Colonic mucosa (tissue), 4 donors: ENCODE measurements at regions not wholly inside any gene's neighbourhood (a gene's known extent, or its start where the extent isn't known, plus 50 kb on each side); places are given as distances from the start of the nearest gene placed in this dataset.

Source experiments
- DNase-seq: peaks from one replicate; pipeline ENCODE4 v3.0.0-alpha.2; 2020
- H3K27ac ChIP-seq: fragments of 200-600 bp; one replicate; pipeline ENCODE4 v1.8.0; 2021
- H3K27me3 ChIP-seq: fragments of 200-600 bp; one replicate; pipeline ENCODE4 v1.8.0; 2021
- H3K36me3 ChIP-seq: fragments of 200-600 bp; one replicate; pipeline ENCODE4 v1.8.0; 2021
- H3K4me1 ChIP-seq: fragments of 200-600 bp; one replicate; pipeline ENCODE4 v1.8.0; 2021; ENCODE audit warnings: mild to moderate bottlenecking
- H3K4me3 ChIP-seq: fragments of 200-600 bp; one replicate; pipeline ENCODE4 v1.8.0; 2021
- H3K9ac ChIP-seq, 2 donors: one replicate each; pipeline ENCODE4 v1.7.0; 2013; ENCODE audit warnings: control low read depth in 2 of 2, low read depth in 2 of 2, low read length in 2 of 2
- H3K9me3 ChIP-seq: fragments of 200-600 bp; one replicate; pipeline ENCODE4 v1.8.0; 2021
- CTCF ChIP-seq: fragments of 200-600 bp; IDR thresholded peaks from one replicate; pipeline ENCODE4 v1.8.0; 2022; ENCODE audit warnings: antibody characterized with exemption, mild to moderate bottlenecking
- intact Hi-C: fragments of 100-400 bp; cut with DNase I; formaldehyde crosslinking; loops from one replicate; pipeline ENCODE4 v1.14.1; 2022
- donor health status: healthy.
- donor health status: DM: no; HTN: no; CAD: no.
- donor health status: DM: no; HTN: no; CAD: no.

GRCh38 chr21:28640326-28640725 is 352.4 kb downstream of the LTN1 start:
- no peak overlapping the region for H3K4me3 ChIP-seq
- DNase-seq, result no peak
- H3K27me3 ChIP-seq, result no peaks in the 10 kb centered on the region
- H3K4me1 ChIP-seq, result no peaks in the 10 kb centered on the region
- no peaks in the 10 kb centered on the region for H3K9me3 ChIP-seq
- intact Hi-C loops, result no loop called here
- TF ChIP-seq CTCF, result no peak
- H3K27ac ChIP-seq, result no peak overlapping the region
- H3K9ac ChIP-seq, result no peak overlapping the region
- H3K36me3 ChIP-seq, result no peaks in the 10 kb centered on the region

GRCh38 chr21:28639737-28640136 is 352.9 kb downstream of the LTN1 start:
- H3K4me3 ChIP-seq, result no peak overlapping the region
- H3K9me3 ChIP-seq, result no peaks in the 10 kb centered on the region
- no peak overlapping the region for H3K9ac ChIP-seq
- TF ChIP-seq CTCF, result no peak
- no peaks in the 10 kb centered on the region for H3K4me1 ChIP-seq
- H3K36me3 ChIP-seq, result no peaks in the 10 kb centered on the region
- intact Hi-C loops, result no loop called here
- no peaks in the 10 kb centered on the region for H3K27me3 ChIP-seq
- no peak for DNase-seq
- no peak overlapping the region for H3K27ac ChIP-seq

- Histone ChIP-seq H3K9ac (no peak overlapping the region), H3K27ac (no peak overlapping the region), H3K27me3 (no peaks in the 10 kb centered on the region), H3K36me3 (no peaks in the 10 kb centered on the region), H3K4me1 (no peaks in the 10 kb centered on the region), H3K4me3 (no peak overlapping the region), H3K9me3 (no peaks in the 10 kb centered on the region)
- no peak for DNase-seq
- intact Hi-C loops, result no loop called here
- no peak for TF ChIP-seq CTCF
These were observed 355.7 kb downstream of the LTN1 start for GRCh38 chr21:28636752-28637691.

- no peak overlapping the region for H3K9ac ChIP-seq
- no peak overlapping the region for H3K4me3 ChIP-seq
- intact Hi-C loops, result no loop called here
- no peaks in the 10 kb centered on the region for H3K27me3 ChIP-seq
- no peaks in the 10 kb centered on the region for H3K36me3 ChIP-seq
- DNase-seq, result no peak
- H3K4me1 ChIP-seq, result no peaks in the 10 kb centered on the region
- no peaks in the 10 kb centered on the region for H3K9me3 ChIP-seq
- no peak for TF ChIP-seq CTCF
- no peak overlapping the region for H3K27ac ChIP-seq
These were observed 357.1 kb downstream of the LTN1 start for GRCh38 chr21:28635541-28635940.

GRCh38 chr21:28633839-28634555 is 358.7 kb downstream of the LTN1 start:
- H3K27ac ChIP-seq, result no peak overlapping the region
- DNase-seq, result no peak
- TF ChIP-seq CTCF, result no peak
- H3K4me3 ChIP-seq, result no peak overlapping the region
- no peaks in the 10 kb centered on the region for H3K36me3 ChIP-seq
- intact Hi-C loops, result no loop called here
- H3K9ac ChIP-seq, result no peak overlapping the region
- no peaks in the 10 kb centered on the region for H3K4me1 ChIP-seq
- H3K27me3 ChIP-seq, result no peaks in the 10 kb centered on the region
- no peaks in the 10 kb centered on the region for H3K9me3 ChIP-seq
